GM12892 (cell line): ENCODE measurements at regions not wholly inside any gene's neighbourhood (a gene's known extent, or its start where the extent isn't known, plus 50 kb on each side); places are given as distances from the start of the nearest gene placed in this dataset.

Source experiments
- POLR2A ChIP-seq: IDR thresholded peaks from 2 replicates; pipeline ENCODE4 v1.6.1; 2011; ENCODE audit warnings: low read depth, low read length, control low read depth
- POLR2AphosphoS5 ChIP-seq: IDR thresholded peaks from 2 replicates; pipeline ENCODE4 v1.6.1; 2011; ENCODE audit warnings: low read depth, low read length, control low read depth
- TAF1 ChIP-seq: IDR thresholded peaks from 2 replicates; pipeline ENCODE4 v1.6.1; 2011; ENCODE audit warnings: low read depth, mild to moderate bottlenecking, control low read depth, low read length, borderline replicate concordance

DNA sequence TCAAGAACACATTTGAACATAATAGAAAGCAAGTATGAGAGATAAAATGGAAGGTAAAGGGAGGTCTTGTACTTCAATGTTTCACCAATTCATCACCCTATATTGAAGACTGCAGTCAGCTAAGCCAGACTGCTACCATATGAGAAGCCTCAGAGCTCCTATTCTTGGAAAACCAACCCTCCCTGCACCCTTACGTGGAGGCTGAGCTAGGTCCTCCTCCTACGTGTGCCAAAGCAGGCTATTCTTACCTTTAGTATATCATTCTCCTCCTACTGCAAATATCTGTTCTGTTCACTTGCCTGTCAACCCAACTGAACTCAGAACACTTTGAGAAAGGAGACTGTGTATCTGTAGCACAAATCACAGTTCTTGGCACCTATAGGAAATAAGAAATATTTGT lies 255.8 kb upstream of the HNRNPA3 start:
- TF ChIP-seq POLR2AphosphoS5 (no peak), POLR2A (no peak), TAF1 (no peak)
